GM19099 (cell line): ENCODE measurements at regions not wholly inside any gene's neighbourhood (a gene's known extent, or its start where the extent isn't known, plus 50 kb on each side); places are given as distances from the start of the nearest gene placed in this dataset.

Source experiments
- POLR2A ChIP-seq: IDR thresholded peaks from 3 replicates; pipeline ENCODE4 v1.6.1; 2011; ENCODE audit warnings: low read depth; ENCODE audit not compliant: insufficient read length; ENCODE audit errors: extremely low read depth

GRCh38 chr14:83568141-83568540 lies 1961.8 kb upstream of the FLRT2 start:
- no peak for TF ChIP-seq POLR2A

- no peak for TF ChIP-seq POLR2A
Measured at GRCh38 chr14:83575301-83575700, 1954.6 kb upstream of the FLRT2 start.

- no peak for TF ChIP-seq POLR2A
Measured at GRCh38 chr14:83583201-83583600, 1946.7 kb upstream of the FLRT2 start.

- no peak for TF ChIP-seq POLR2A
Measured at GRCh38 chr14:83594874-83595273, 1935.1 kb upstream of the FLRT2 start.

GRCh38 chr14:83607682-83608081 lies 1922.3 kb upstream of the FLRT2 start:
- no peak for TF ChIP-seq POLR2A

GRCh38 chr14:83611491-83611890 lies 1918.5 kb upstream of the FLRT2 start:
- no peak for TF ChIP-seq POLR2A

GRCh38 chr14:83611906-83612390 lies 1918.0 kb upstream of the FLRT2 start:
- no peak for TF ChIP-seq POLR2A

- TF ChIP-seq POLR2A: no peak
Measured at GRCh38 chr14:83614956-83615355, 1915.0 kb upstream of the FLRT2 start.

- TF ChIP-seq POLR2A: no peak
Measured at GRCh38 chr14:83624541-83624940, 1905.4 kb upstream of the FLRT2 start.

GRCh38 chr14:83632375-83632774 lies 1897.6 kb upstream of the FLRT2 start:
- no peak for TF ChIP-seq POLR2A

GRCh38 chr14:83638748-83639504 lies 1891.0 kb upstream of the FLRT2 start:
- no peak for TF ChIP-seq POLR2A

- no peak for TF ChIP-seq POLR2A
Measured at GRCh38 chr14:83646228-83646627, 1883.7 kb upstream of the FLRT2 start.

GRCh38 chr14:83660597-83660996 lies 1869.3 kb upstream of the FLRT2 start:
- TF ChIP-seq POLR2A: no peak

- TF ChIP-seq POLR2A: no peak
Measured at GRCh38 chr14:83664389-83664788, 1865.6 kb upstream of the FLRT2 start.

- no peak for TF ChIP-seq POLR2A
Measured at GRCh38 chr14:83689265-83689664, 1840.7 kb upstream of the FLRT2 start.

GRCh38 chr14:83697099-83697498 lies 1832.8 kb upstream of the FLRT2 start:
- no peak for TF ChIP-seq POLR2A

GRCh38 chr14:83702619-83703018 lies 1827.3 kb upstream of the FLRT2 start:
- TF ChIP-seq POLR2A: no peak
